Stomach smooth muscle (tissue), 2 donors: ENCODE measurements at regions not wholly inside any gene's neighbourhood (a gene's known extent, or its start where the extent isn't known, plus 50 kb on each side); places are given as distances from the start of the nearest gene placed in this dataset.

ENCODE experiments used
- H3K27ac ChIP-seq: one replicate; pipeline ENCODE4 v1.7.0; 2013; ENCODE audit warnings: mild to moderate bottlenecking, low read length, inconsistent platforms
- H3K27me3 ChIP-seq, 2 donors: one replicate each; pipeline ENCODE4 v1.7.0; 2013; ENCODE audit warnings: low read length in 2 of 2; ENCODE audit not compliant: insufficient read depth in 2 of 2, control insufficient read depth in 1 of 2
- H3K36me3 ChIP-seq, 2 donors: one replicate each; pipeline ENCODE4 v1.7.0; 2013; ENCODE audit warnings: low read length in 2 of 2; ENCODE audit not compliant: control insufficient read depth in 2 of 2, insufficient read depth in 2 of 2
- H3K4me1 ChIP-seq: one replicate; pipeline ENCODE4 v1.7.0; 2013; ENCODE audit warnings: low read length; ENCODE audit not compliant: control insufficient read depth, insufficient read depth
- H3K4me3 ChIP-seq, 2 donors: one replicate each; pipeline ENCODE4 v1.7.0; 2013; ENCODE audit warnings: low read length in 2 of 2
- H3K9ac ChIP-seq, 2 donors: one replicate each; pipeline ENCODE4 v1.7.0; 2013; ENCODE audit warnings: low read length in 2 of 2, mild to moderate bottlenecking in 1 of 2
- H3K9me3 ChIP-seq, 2 donors: one replicate each; pipeline ENCODE4 v1.7.0; 2013; ENCODE audit warnings: low read length in 2 of 2; ENCODE audit not compliant: control insufficient read depth in 2 of 2
- donor health status: healthy.
- donor health status: Pancreatic carcinoma.

- Histone ChIP-seq H3K4me1 (peaks cover 23% of the 10 kb centered on the region), H3K27ac (no peak overlapping the region), H3K9ac (no peak overlapping the region), H3K27me3 (no peaks in the 10 kb centered on the region), H3K9me3 (no peaks in the 10 kb centered on the region), H3K4me3 (no peak overlapping the region), H3K36me3 (no peaks in the 10 kb centered on the region)
Measured at GRCh38 chr21:39093526-39093925, 89.7 kb downstream of the PSMG1 start.

- no peak overlapping the region for H3K9ac ChIP-seq
- H3K27ac ChIP-seq: peak overlapping the region; percentile 46
- H3K4me3 ChIP-seq: no peak overlapping the region
- H3K36me3 ChIP-seq: no peaks in the 10 kb centered on the region
- no peaks in the 10 kb centered on the region for H3K27me3 ChIP-seq
- H3K9me3 ChIP-seq: no peaks in the 10 kb centered on the region
- H3K4me1 ChIP-seq: peaks cover 11% of the 10 kb centered on the region
Measured at GRCh38 chr21:39088831-39089380, 94.3 kb downstream of the PSMG1 start.

GRCh38 chr21:39088031-39088370 is 95.2 kb downstream of the PSMG1 start:
- Histone ChIP-seq H3K27ac (no peak overlapping the region), H3K4me1 (peaks cover 11% of the 10 kb centered on the region), H3K4me3 (no peak overlapping the region), H3K9me3 (no peaks in the 10 kb centered on the region), H3K36me3 (no peaks in the 10 kb centered on the region), H3K27me3 (no peaks in the 10 kb centered on the region), H3K9ac (no peak overlapping the region)

GRCh38 chr21:39087238-39088030 is 95.8 kb downstream of the PSMG1 start:
- Histone ChIP-seq H3K9me3 (no peaks in the 10 kb centered on the region), H3K4me1 (peaks cover 11% of the 10 kb centered on the region), H3K9ac (no peak overlapping the region), H3K4me3 (no peak overlapping the region), H3K27me3 (no peaks in the 10 kb centered on the region), H3K36me3 (no peaks in the 10 kb centered on the region), H3K27ac (no peak overlapping the region)

GRCh38 chr21:39086547-39086946 is 96.7 kb downstream of the PSMG1 start:
- H3K4me3 ChIP-seq: no peak overlapping the region
- no peak overlapping the region for H3K27ac ChIP-seq
- H3K36me3 ChIP-seq: no peaks in the 10 kb centered on the region
- peaks cover 11% of the 10 kb centered on the region for H3K4me1 ChIP-seq
- no peaks in the 10 kb centered on the region for H3K27me3 ChIP-seq
- no peaks in the 10 kb centered on the region for H3K9me3 ChIP-seq
- no peak overlapping the region for H3K9ac ChIP-seq

- Histone ChIP-seq H3K4me1 (peaks cover 11% of the 10 kb centered on the region), H3K36me3 (no peaks in the 10 kb centered on the region), H3K9me3 (no peaks in the 10 kb centered on the region), H3K4me3 (no peak overlapping the region), H3K27ac (no peak overlapping the region), H3K27me3 (no peaks in the 10 kb centered on the region), H3K9ac (no peak overlapping the region)
Measured at GRCh38 chr21:39085843-39086405, 97.3 kb downstream of the PSMG1 start.

- H3K4me1 ChIP-seq: peaks cover 11% of the 10 kb centered on the region
Measured at GRCh38 chr21:39084979-39085729, 98.1 kb downstream of the PSMG1 start.

GRCh38 chr21:39084073-39084472 is 99.2 kb downstream of the PSMG1 start:
- no peak overlapping the region for H3K27ac ChIP-seq
- H3K4me3 ChIP-seq: no peak overlapping the region
- no peaks in the 10 kb centered on the region for H3K36me3 ChIP-seq
- no peaks in the 10 kb centered on the region for H3K27me3 ChIP-seq
- H3K4me1 ChIP-seq: peaks cover 4% of the 10 kb centered on the region
- H3K9me3 ChIP-seq: no peaks in the 10 kb centered on the region
- H3K9ac ChIP-seq: no peak overlapping the region

More at GRCh38 chr21:39084979-39085729, 98.1 kb downstream of the PSMG1 start:
- Histone ChIP-seq H3K9me3 (no peaks in the 10 kb centered on the region), H3K36me3 (no peaks in the 10 kb centered on the region), H3K27ac (no peak overlapping the region), H3K4me3 (no peak overlapping the region), H3K27me3 (no peaks in the 10 kb centered on the region), H3K9ac (no peak overlapping the region)

- H3K9me3 ChIP-seq: no peaks in the 10 kb centered on the region
- no peak overlapping the region for H3K9ac ChIP-seq
- H3K36me3 ChIP-seq: no peaks in the 10 kb centered on the region
- H3K27me3 ChIP-seq: no peaks in the 10 kb centered on the region
- no peak overlapping the region for H3K27ac ChIP-seq
- no peaks in the 10 kb centered on the region for H3K4me1 ChIP-seq
- H3K4me3 ChIP-seq: no peak overlapping the region
Measured at GRCh38 chr21:39083377-39084008, 99.8 kb downstream of the PSMG1 start.

GRCh38 chr21:39082656-39083376 is 100.4 kb downstream of the PSMG1 start:
- H3K4me3 ChIP-seq: no peak overlapping the region
- no peaks in the 10 kb centered on the region for H3K36me3 ChIP-seq
- H3K4me1 ChIP-seq: no peaks in the 10 kb centered on the region
- H3K9ac ChIP-seq: no peak overlapping the region
- no peaks in the 10 kb centered on the region for H3K9me3 ChIP-seq
- no peak overlapping the region for H3K27ac ChIP-seq
- H3K27me3 ChIP-seq: no peaks in the 10 kb centered on the region
